ENCODE measurements at regions not wholly inside any gene's neighbourhood (a gene's known extent, or its start where the extent isn't known, plus 50 kb on each side); places are given as distances from the start of the nearest gene placed in this dataset.

DNA sequence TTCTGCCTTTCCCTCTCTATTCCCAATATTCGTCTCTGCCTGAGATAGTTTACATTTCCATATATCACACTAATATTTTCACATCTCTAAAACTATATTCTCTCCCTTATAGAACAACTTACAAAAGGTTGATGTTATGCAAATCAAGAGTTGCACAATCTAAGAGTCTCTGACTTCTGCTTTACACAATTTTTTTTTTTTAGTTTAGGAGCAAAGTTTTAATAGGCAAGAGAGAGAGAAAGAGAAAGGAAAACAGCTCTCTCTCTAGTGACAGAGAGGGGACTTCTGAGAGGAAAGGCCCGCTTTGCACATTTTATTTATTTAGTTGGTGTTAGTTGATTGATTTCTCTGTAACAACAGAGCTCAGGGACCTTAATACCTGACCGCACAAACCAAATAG lies 380.2 kb downstream of the TXNL1 start:
- no peak for TF ChIP-seq EZH2 (IDR thresholded peaks at IDR 0.05; ENCODE audit: borderline replicate concordance, low read depth, low read length, severe bottlenecking)
- TF ChIP-seq, protein P1, sequence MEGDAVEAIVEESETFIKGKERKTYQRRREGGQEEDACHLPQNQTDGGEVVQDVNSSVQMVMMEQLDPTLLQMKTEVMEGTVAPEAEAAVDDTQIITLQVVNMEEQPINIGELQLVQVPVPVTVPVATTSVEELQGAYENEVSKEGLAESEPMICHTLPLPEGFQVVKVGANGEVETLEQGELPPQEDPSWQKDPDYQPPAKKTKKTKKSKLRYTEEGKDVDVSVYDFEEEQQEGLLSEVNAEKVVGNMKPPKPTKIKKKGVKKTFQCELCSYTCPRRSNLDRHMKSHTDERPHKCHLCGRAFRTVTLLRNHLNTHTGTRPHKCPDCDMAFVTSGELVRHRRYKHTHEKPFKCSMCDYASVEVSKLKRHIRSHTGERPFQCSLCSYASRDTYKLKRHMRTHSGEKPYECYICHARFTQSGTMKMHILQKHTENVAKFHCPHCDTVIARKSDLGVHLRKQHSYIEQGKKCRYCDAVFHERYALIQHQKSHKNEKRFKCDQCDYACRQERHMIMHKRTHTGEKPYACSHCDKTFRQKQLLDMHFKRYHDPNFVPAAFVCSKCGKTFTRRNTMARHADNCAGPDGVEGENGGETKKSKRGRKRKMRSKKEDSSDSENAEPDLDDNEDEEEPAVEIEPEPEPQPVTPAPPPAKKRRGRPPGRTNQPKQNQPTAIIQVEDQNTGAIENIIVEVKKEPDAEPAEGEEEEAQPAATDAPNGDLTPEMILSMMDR (IDR thresholded peaks at IDR 0.05; ENCODE audit: borderline replicate concordance, extremely low read depth, low read length, poor library complexity, severe bottlenecking), result no peak
